IMR-90 (cell line): ENCODE measurements at regions not wholly inside any gene's neighbourhood (a gene's known extent, or its start where the extent isn't known, plus 50 kb on each side); places are given as distances from the start of the nearest gene placed in this dataset.

ENCODE experiments used
- ATAC-seq: fragments of 200-7000 bp; cut with Tn5 transposase; 2 replicates; pipeline ENCODE4 v1.9.1; 2020; ENCODE audit warnings: low read depth, mild to moderate bottlenecking, moderate library complexity
- BruUV-seq: library from RNA; stranded (reverse); fragments of 400-500 nt; replicated peaks from 2 replicates; lab custom pipeline; 2021; lab: Mats Ljungman, UMichigan
- CTCF ChIA-PET: fragments of 300-600 bp; formaldehyde crosslinking; extraction: SDS; loops from one replicate; lab custom pipeline; 2021; ENCODE audit warnings: antibody characterized with exemption; lab: Yijun Ruan, JAX
- POLR2A ChIA-PET: fragments of 300-600 bp; sonication (Branson Sonifier 250); formaldehyde crosslinking; loops from one replicate; lab custom pipeline; 2022; ENCODE audit warnings: antibody characterized with exemption; ENCODE audit not compliant: unreplicated experiment; lab: Charles Lee
- DNase-seq: peaks from one replicate; pipeline ENCODE4 v3.0.0; 2013
- H2AFZ ChIP-seq: replicated peaks from 2 replicates; pipeline ENCODE3; 2013; ENCODE audit warnings: low read length, mild to moderate bottlenecking; ENCODE audit not compliant: poor library complexity
- H2AK5ac ChIP-seq: 2 replicates; pipeline ENCODE4 v1.6.1; 2013; ENCODE audit warnings: low read depth, low read length, inconsistent platforms
- H2AK9ac ChIP-seq: replicated peaks from 2 replicates; pipeline ENCODE3; 2013; ENCODE audit warnings: mild to moderate bottlenecking, low read depth, low read length, moderate library complexity; ENCODE audit not compliant: poor library complexity
- H2BK120ac ChIP-seq: 2 replicates; pipeline ENCODE4 v1.6.1; 2013; ENCODE audit warnings: low read depth, low read length, inconsistent platforms
- H2BK15ac ChIP-seq: 3 replicates; pipeline ENCODE4 v1.6.1; 2013; ENCODE audit warnings: low read depth, low read length, inconsistent platforms
- H2BK20ac ChIP-seq: 2 replicates; pipeline ENCODE4 v1.6.1; 2013; ENCODE audit warnings: low read depth, mild to moderate bottlenecking, inconsistent platforms, low read length, moderate library complexity
- H2BK5ac ChIP-seq: 2 replicates; pipeline ENCODE4 v1.6.1; 2013; ENCODE audit warnings: mild to moderate bottlenecking, low read depth, low read length, inconsistent platforms; ENCODE audit not compliant: poor library complexity, severe bottlenecking
- H3K14ac ChIP-seq: replicated peaks from 2 replicates; pipeline ENCODE4 v1.6.1; 2013; ENCODE audit warnings: low read depth, low read length, inconsistent platforms
- H3K18ac ChIP-seq: 2 replicates; pipeline ENCODE4 v1.6.1; 2013; ENCODE audit warnings: low read depth, low read length, control low read depth
- H3K23ac ChIP-seq: 2 replicates; pipeline ENCODE4 v1.6.1; 2013; ENCODE audit warnings: low read depth, low read length, inconsistent platforms
- H3K27ac ChIP-seq: 2 replicates; pipeline ENCODE4 v1.5.1; 2013; ENCODE audit warnings: mild to moderate bottlenecking, control low read depth, low read length; ENCODE audit not compliant: insufficient read depth
- H3K27me3 ChIP-seq: 2 replicates; pipeline ENCODE4 v1.6.1; 2013; ENCODE audit warnings: low read length; ENCODE audit not compliant: control insufficient read depth, insufficient read depth
- H3K36me3 ChIP-seq: 2 replicates; pipeline ENCODE4 v1.6.1; 2013; ENCODE audit warnings: low read length, mixed read lengths; ENCODE audit not compliant: control insufficient read depth, insufficient read depth
- H3K4ac ChIP-seq: 2 replicates; pipeline ENCODE4 v1.6.1; 2013; ENCODE audit warnings: low read depth, low read length, inconsistent platforms
- H3K4me1 ChIP-seq: 2 replicates; pipeline ENCODE4 v1.6.1; 2013; ENCODE audit warnings: low read length, mixed read lengths; ENCODE audit not compliant: control insufficient read depth, insufficient read depth
- H3K4me2 ChIP-seq: 2 replicates; pipeline ENCODE4 v1.6.1; 2013; ENCODE audit warnings: low read depth, mild to moderate bottlenecking, control low read depth, low read length, moderate library complexity
- H3K4me3 ChIP-seq: 2 replicates; pipeline ENCODE4 v1.5.1; 2013; ENCODE audit warnings: low read depth, mild to moderate bottlenecking, control low read depth, low read length, moderate library complexity; ENCODE audit not compliant: insufficient read depth
- H3K56ac ChIP-seq: 2 replicates; pipeline ENCODE4 v1.6.1; 2013; ENCODE audit warnings: low read length, inconsistent platforms; ENCODE audit not compliant: insufficient read depth; ENCODE audit errors: extremely low read depth
- H3K79me1 ChIP-seq, 2 experiments: 2 replicates each; pipeline ENCODE4 v1.6.1; 2013; ENCODE audit warnings: low read length in 2 of 2, inconsistent platforms in 1 of 2, low read depth in 1 of 2
- H3K9ac ChIP-seq: 2 replicates; pipeline ENCODE4 v1.6.1; 2013; ENCODE audit warnings: low read depth, low read length, control low read depth
- H3K9me1 ChIP-seq: 2 replicates; pipeline ENCODE4 v1.6.1; 2013; ENCODE audit warnings: low read length, inconsistent platforms; ENCODE audit not compliant: insufficient read depth
- H3K9me3 ChIP-seq: 2 replicates; pipeline ENCODE4 v1.6.1; 2013; ENCODE audit warnings: low read length; ENCODE audit not compliant: control insufficient read depth, insufficient read depth
- H4K20me1 ChIP-seq: 2 replicates; pipeline ENCODE4 v1.6.1; 2013; ENCODE audit warnings: low read length, inconsistent platforms; ENCODE audit not compliant: insufficient read depth
- H4K5ac ChIP-seq: 2 replicates; pipeline ENCODE4 v1.6.1; 2013; ENCODE audit warnings: mild to moderate bottlenecking, low read depth, low read length, control low read depth
- H4K8ac ChIP-seq, 2 experiments: 2 replicates each; pipeline ENCODE4 v1.6.1; 2013; ENCODE audit warnings: low read depth in 2 of 2, low read length in 2 of 2, control low read depth in 1 of 2, inconsistent platforms in 1 of 2
- H4K91ac ChIP-seq: 2 replicates; pipeline ENCODE4 v1.6.1; 2013; ENCODE audit warnings: low read depth, low read length, inconsistent platforms; ENCODE audit not compliant: insufficient read depth
- CEBPB ChIP-seq: IDR thresholded peaks from 2 replicates; pipeline ENCODE4 v1.6.1; 2012; ENCODE audit warnings: low read depth, low read length, improper control_type of control experiment
- WGBS, 2 experiments: methylation state at CpG; one replicate each; pipeline versions ENCODE4 v1.1.5 to v1.1.7; 2013; ENCODE audit warnings: missing lambda C conversion rate in 2 of 2; ENCODE audit not compliant: insufficient read length in 1 of 2; ENCODE audit errors: extremely low coverage in 2 of 2; 5-methylcytosine and 5-hydroxymethylcytosine counted together
- dilution Hi-C: fragments of 300-500 bp; cut with HindIII; formaldehyde crosslinking; loops from one replicate; pipeline ENCODE4 v1.14.3; 2018; ENCODE audit warnings: low sequenced_read_pairs; ENCODE audit not compliant: unreplicated experiment
- in situ Hi-C: fragments of 300-500 bp; cut with MboI; formaldehyde crosslinking; loops from 3 replicates; pipeline ENCODE4 v1.14.3; 2019; ENCODE audit warnings: low sequenced_read_pairs, inconsistent platforms, mixed read lengths
- intact Hi-C: fragments of 100-400 bp; cut with micrococcal nuclease; formaldehyde crosslinking; loops from 2 replicates; pipeline ENCODE4 v1.10.0; 2022

- no peak overlapping the region for H2AK9ac ChIP-seq
- H2BK120ac ChIP-seq = no peak overlapping the region; the same call in none of the 2 replicates
- ATAC-seq = no peak
- no peaks in the 10 kb centered on the region for H3K79me1 ChIP-seq
- in situ Hi-C loops = no loop called here
- no peaks in the 10 kb centered on the region for H3K36me3 ChIP-seq
- no peak overlapping the region for H3K56ac ChIP-seq
- no peak overlapping the region for H2AFZ ChIP-seq
- H3K4ac ChIP-seq = no peak overlapping the region
- no peaks in the 10 kb centered on the region for H3K9me3 ChIP-seq
- no peak overlapping the region for H3K14ac ChIP-seq
- intact Hi-C loops = no loop called here
- dilution Hi-C loops = no loop called here
- H4K91ac ChIP-seq = no peak overlapping the region; the same call in 1 of the 2 replicates
- BruUV-seq = no TSS peak
- no peak overlapping the region for H3K27ac ChIP-seq
- H3K4me1 ChIP-seq = peaks cover 4% of the 10 kb centered on the region; the same call in 1 of the 2 replicates
- no peak overlapping the region for H3K9ac ChIP-seq
- no peak overlapping the region for H4K5ac ChIP-seq
- no peak overlapping the region for H3K23ac ChIP-seq
- peak overlapping the region; percentile 39; the same call in 1 of the 2 replicates for H2AK5ac ChIP-seq
- TF ChIP-seq CEBPB = no peak
- no CpG with 5 or more reads among the region's 3 CpGs for WGBS, 2 experiments
- no peaks in the 10 kb centered on the region for H4K20me1 ChIP-seq
- H3K9me1 ChIP-seq = 0 out of 2 replicates have a peak, but pooled peaks cover 3% of the 10 kb centered on the region
- no peak overlapping the region for H3K4me2 ChIP-seq
- H3K18ac ChIP-seq = no peak overlapping the region
- peak overlapping the region in 1 of 2 experiments; percentile 50; a peak in 1 of 4 replicates for H4K8ac ChIP-seq
- ChIA-PET POLR2A (no interaction called here), CTCF (interaction anchor here (1.2 kb wide), 1 partner anchor 19 kb away, joined by 4 read pairs; no protein-coding TSS in a partner anchor)
- no peak overlapping the region for H3K4me3 ChIP-seq
- no peak overlapping the region for H2BK5ac ChIP-seq
- peak overlapping the region; percentile 50; the same call in 1 of the 2 replicates for H2BK20ac ChIP-seq
- no peak overlapping the region for H2BK15ac ChIP-seq
- H3K27me3 ChIP-seq = no peaks in the 10 kb centered on the region
- no peak for DNase-seq
Measured at GRCh38 chr11:131005829-131006228, 89.5 kb upstream of the SNX19 start.
